ENCODE measurements at regions not wholly inside any gene's neighbourhood (a gene's known extent, or its start where the extent isn't known, plus 50 kb on each side); places are given as distances from the start of the nearest gene placed in this dataset.

GRCh38 chr4:163863082-163863481 is 368.6 kb downstream of the TMA16 start:
- no peak overlapping the region for H3K4me3 ChIP-seq (replicated peaks; ENCODE audit: low read depth, low read length)
- no peak for DNase-seq (ENCODE audit: extremely low read depth, low read depth)
- no peak for TF ChIP-seq CTCF (IDR thresholded peaks at IDR 0.05; ENCODE audit: low read depth, low read length, missing control alignments)

GRCh38 chr4:163865010-163865409 is 370.5 kb downstream of the TMA16 start:
- H3K4me3 ChIP-seq (replicated peaks; ENCODE audit: low read depth, low read length): no peak overlapping the region
- TF ChIP-seq CTCF (IDR thresholded peaks at IDR 0.05; ENCODE audit: low read depth, low read length, missing control alignments): no peak
- no peak for DNase-seq (ENCODE audit: extremely low read depth, low read depth)

GRCh38 chr4:163866728-163867315 is 372.3 kb downstream of the TMA16 start:
- no peak for TF ChIP-seq CTCF (IDR thresholded peaks at IDR 0.05; ENCODE audit: low read depth, low read length, missing control alignments)
- no peak overlapping the region for H3K4me3 ChIP-seq (replicated peaks; ENCODE audit: low read depth, low read length)
- DNase-seq (ENCODE audit: extremely low read depth, low read depth): no peak

DNA sequence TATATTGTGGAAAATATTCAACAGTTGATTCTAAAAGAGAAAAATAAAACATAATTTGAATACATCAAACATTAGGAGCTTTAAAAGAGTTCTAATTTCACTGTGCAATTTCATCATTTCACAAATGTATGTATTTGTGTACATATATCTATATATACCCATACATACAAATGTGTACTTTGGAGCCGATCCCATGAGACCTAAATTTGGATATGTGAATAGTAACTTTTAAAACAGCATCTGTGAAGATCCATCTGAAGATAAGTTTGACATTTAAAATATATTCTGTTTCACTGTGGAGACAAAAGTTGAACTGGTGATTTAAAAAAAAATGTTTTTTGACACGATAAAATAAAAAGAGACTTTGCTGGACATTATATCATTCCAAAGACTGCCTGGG is 374.0 kb downstream of the TMA16 start:
- no peak for TF ChIP-seq CTCF (IDR thresholded peaks at IDR 0.05; ENCODE audit: low read depth, low read length, missing control alignments)
- H3K4me3 ChIP-seq (replicated peaks; ENCODE audit: low read depth, low read length): no peak overlapping the region
- DNase-seq (ENCODE audit: extremely low read depth, low read depth): no peak

DNA sequence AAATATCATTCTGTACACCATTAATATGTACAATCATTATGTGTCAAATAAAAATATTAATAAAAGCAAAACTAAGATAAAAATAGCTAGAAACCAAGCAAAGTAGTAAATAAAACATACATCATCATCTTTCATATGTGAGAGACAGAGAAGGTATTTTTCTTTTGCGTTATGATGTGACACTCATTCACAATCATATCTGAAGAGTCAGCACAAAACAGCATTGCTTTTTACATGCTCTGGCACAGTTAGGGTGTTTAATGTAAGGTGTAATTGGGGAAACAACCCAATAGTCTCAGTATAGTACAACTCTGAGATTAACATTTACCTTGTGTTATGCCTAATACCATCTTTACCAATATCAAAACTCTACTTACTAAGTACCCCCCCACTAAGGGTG is 376.6 kb downstream of the TMA16 start:
- no peak for TF ChIP-seq CTCF (IDR thresholded peaks at IDR 0.05; ENCODE audit: low read depth, low read length, missing control alignments)
- no peak overlapping the region for H3K4me3 ChIP-seq (replicated peaks; ENCODE audit: low read depth, low read length)
- DNase-seq (ENCODE audit: extremely low read depth, low read depth): no peak

GRCh38 chr4:163875327-163875726 is 380.8 kb downstream of the TMA16 start:
- no peak for TF ChIP-seq CTCF (IDR thresholded peaks at IDR 0.05; ENCODE audit: low read depth, low read length, missing control alignments)
- H3K4me3 ChIP-seq (replicated peaks; ENCODE audit: low read depth, low read length): no peak overlapping the region
- DNase-seq (ENCODE audit: extremely low read depth, low read depth): no peak
